ENCODE measurements at regions not wholly inside any gene's neighbourhood (a gene's known extent, or its start where the extent isn't known, plus 50 kb on each side); places are given as distances from the start of the nearest gene placed in this dataset.
"Not testable (repeated sequence)": the region's sequence is repeated elsewhere in the genome, so short reads cannot be mapped to it uniquely, and the experiment has no call there.

GRCh38 chr14:101250948-101251811 is 310.1 kb upstream of the DIO3 start:
- no peak for FAIRE-seq

GRCh38 chr14:101251812-101252442 is 309.4 kb upstream of the DIO3 start:
- FAIRE-seq, result no peak

- FAIRE-seq, result no peak
Observed at GRCh38 chr14:101252443-101253214, 308.7 kb upstream of the DIO3 start.

GRCh38 chr14:101253948-101254347 is 307.3 kb upstream of the DIO3 start:
- FAIRE-seq, result no peak

- no peak for FAIRE-seq
Observed at GRCh38 chr14:101254805-101255764, 306.2 kb upstream of the DIO3 start.

- FAIRE-seq, result no peak
Observed at GRCh38 chr14:101255765-101256125, 305.6 kb upstream of the DIO3 start.

- FAIRE-seq, result no peak
Observed at GRCh38 chr14:101256266-101256665, 305.0 kb upstream of the DIO3 start.

- no peak for FAIRE-seq
Observed at GRCh38 chr14:101257551-101257950, 303.7 kb upstream of the DIO3 start.

- no peak for FAIRE-seq
Observed at GRCh38 chr14:101259748-101260147, 301.5 kb upstream of the DIO3 start.

- not testable (repeated sequence) for FAIRE-seq
Observed at GRCh38 chr14:101266441-101266840, 294.9 kb upstream of the DIO3 start.

- FAIRE-seq, result no peak
Observed at GRCh38 chr14:101273091-101273490, 288.2 kb upstream of the DIO3 start.

- FAIRE-seq, result no peak
Observed at GRCh38 chr14:101276309-101277091, 284.8 kb upstream of the DIO3 start.

GRCh38 chr14:101282418-101282817 is 278.9 kb upstream of the DIO3 start:
- no peak for FAIRE-seq

- FAIRE-seq, result no peak
Observed at GRCh38 chr14:101284711-101285110, 276.6 kb upstream of the DIO3 start.

GRCh38 chr14:101286271-101287018 is 274.9 kb upstream of the DIO3 start:
- FAIRE-seq, result no peak

GRCh38 chr14:101288436-101289229 is 272.7 kb upstream of the DIO3 start:
- no peak for FAIRE-seq

GRCh38 chr14:101289230-101289690 is 272.0 kb upstream of the DIO3 start:
- FAIRE-seq, result no peak

- FAIRE-seq, result no peak
Observed at GRCh38 chr14:101289911-101290310, 271.4 kb upstream of the DIO3 start.

GRCh38 chr14:101290611-101291010 is 270.7 kb upstream of the DIO3 start:
- no peak for FAIRE-seq

GRCh38 chr14:101291390-101291789 is 269.9 kb upstream of the DIO3 start:
- no peak for FAIRE-seq
